OCI-LY7 (cell line): ENCODE measurements at regions not wholly inside any gene's neighbourhood (a gene's known extent, or its start where the extent isn't known, plus 50 kb on each side); places are given as distances from the start of the nearest gene placed in this dataset.

Experiments used
- CTCF ChIP-seq: fragments of 200-600 bp; sonication (generic); conservative IDR thresholded peaks from 2 replicates; pipeline ENCODE4 v1.5.1; 2014; ENCODE audit warnings: mild to moderate bottlenecking, antibody characterized with exemption, low read length, moderate library complexity, mixed read lengths
- EZH2phosphoT487 ChIP-seq: fragments of 200-600 bp; sonication (generic); IDR thresholded peaks from 2 replicates; pipeline ENCODE4 v1.6.1; 2018; ENCODE audit warnings: low read depth, borderline replicate concordance, mild to moderate bottlenecking, mixed run types, antibody characterized with exemption, low read length, moderate library complexity, mixed read lengths

- TF ChIP-seq CTCF (no peak), EZH2phosphoT487 (no peak)
Observed at GRCh38 chrX:69034451-69034850, 130.8 kb downstream of the PJA1 start.
